ENCODE measurements at regions not wholly inside any gene's neighbourhood (a gene's known extent, or its start where the extent isn't known, plus 50 kb on each side); places are given as distances from the start of the nearest gene placed in this dataset.

DNA sequence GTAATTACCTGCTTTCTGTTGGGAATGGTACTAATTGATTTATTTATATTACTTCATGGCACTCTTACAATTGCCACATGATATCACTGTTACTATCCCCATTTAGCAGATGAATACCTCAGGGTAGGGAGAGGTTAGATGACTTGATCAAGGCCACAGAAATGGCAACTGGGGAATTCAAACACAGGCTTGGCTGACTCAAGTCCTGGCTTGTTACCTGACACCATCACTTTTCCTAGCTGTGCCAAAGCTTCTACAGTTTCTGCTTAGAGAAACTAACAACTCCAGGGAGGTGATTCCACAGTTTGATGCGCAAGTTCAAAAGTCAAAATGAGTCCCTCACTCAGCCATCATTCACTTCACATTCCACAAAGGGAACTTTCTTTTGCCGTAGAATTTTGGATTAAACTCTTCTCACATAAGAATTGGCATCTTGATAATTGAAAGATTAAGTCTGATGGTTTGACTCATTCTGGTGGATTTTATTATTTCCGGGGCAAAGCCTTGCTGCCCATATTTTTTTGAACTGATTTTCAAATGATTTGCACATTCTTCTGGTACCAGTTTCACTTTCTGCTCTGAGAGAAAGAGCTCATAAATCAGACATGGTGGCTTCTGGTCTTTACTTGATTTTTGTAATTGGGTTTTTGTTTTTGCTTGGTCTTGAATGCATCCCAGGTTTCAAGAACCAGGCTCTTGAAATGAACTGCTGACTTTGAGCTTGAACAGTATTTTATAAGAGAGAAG is 656.8 kb downstream of the BCL11A start:
- Mint-ChIP-seq H3K4me1 (peaks cover 4% of the 10 kb centered on the region), H3K4me3 (no peak overlapping the region), H3K36me3 (ENCODE audit: low read depth) (no peaks in the 10 kb centered on the region), H3K27me3 (ENCODE audit: low read depth) (peaks cover 3% of the 10 kb centered on the region), H3K9me3 (no peaks in the 10 kb centered on the region), H3K27ac (no peak overlapping the region)
- TF ChIP-seq, protein P1, sequence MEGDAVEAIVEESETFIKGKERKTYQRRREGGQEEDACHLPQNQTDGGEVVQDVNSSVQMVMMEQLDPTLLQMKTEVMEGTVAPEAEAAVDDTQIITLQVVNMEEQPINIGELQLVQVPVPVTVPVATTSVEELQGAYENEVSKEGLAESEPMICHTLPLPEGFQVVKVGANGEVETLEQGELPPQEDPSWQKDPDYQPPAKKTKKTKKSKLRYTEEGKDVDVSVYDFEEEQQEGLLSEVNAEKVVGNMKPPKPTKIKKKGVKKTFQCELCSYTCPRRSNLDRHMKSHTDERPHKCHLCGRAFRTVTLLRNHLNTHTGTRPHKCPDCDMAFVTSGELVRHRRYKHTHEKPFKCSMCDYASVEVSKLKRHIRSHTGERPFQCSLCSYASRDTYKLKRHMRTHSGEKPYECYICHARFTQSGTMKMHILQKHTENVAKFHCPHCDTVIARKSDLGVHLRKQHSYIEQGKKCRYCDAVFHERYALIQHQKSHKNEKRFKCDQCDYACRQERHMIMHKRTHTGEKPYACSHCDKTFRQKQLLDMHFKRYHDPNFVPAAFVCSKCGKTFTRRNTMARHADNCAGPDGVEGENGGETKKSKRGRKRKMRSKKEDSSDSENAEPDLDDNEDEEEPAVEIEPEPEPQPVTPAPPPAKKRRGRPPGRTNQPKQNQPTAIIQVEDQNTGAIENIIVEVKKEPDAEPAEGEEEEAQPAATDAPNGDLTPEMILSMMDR (IDR thresholded peaks at IDR 0.05; ENCODE audit: unreplicated experiment in 3 of 3), result no peak

DNA sequence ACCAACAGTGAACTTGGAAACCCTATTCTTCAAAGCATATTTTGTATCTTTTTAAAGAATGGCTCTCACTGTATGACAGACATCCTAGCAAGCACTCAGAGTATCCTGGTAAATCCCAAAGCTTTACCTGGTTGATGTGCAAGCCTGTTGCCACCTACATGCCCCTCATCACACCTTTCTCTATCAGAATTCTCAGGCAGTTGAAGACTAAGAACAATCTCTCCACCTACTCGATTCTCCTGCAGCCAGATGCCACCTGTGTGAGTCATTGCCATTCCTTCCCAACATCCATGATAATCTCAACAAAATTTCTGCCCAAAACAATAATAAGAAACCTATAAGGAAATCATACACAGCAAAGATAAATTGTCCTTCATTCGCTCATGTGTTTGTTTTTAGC is 659.8 kb downstream of the BCL11A start:
- Mint-ChIP-seq H3K27ac (no peak overlapping the region), H3K4me1 (peaks cover 4% of the 10 kb centered on the region), H3K9me3 (no peaks in the 10 kb centered on the region), H3K36me3 (ENCODE audit: low read depth) (no peaks in the 10 kb centered on the region), H3K27me3 (ENCODE audit: low read depth) (no peaks in the 10 kb centered on the region), H3K4me3 (no peak overlapping the region)
- TF ChIP-seq, protein P1 (IDR thresholded peaks at IDR 0.05; ENCODE audit: unreplicated experiment in 3 of 3), result no peak

DNA sequence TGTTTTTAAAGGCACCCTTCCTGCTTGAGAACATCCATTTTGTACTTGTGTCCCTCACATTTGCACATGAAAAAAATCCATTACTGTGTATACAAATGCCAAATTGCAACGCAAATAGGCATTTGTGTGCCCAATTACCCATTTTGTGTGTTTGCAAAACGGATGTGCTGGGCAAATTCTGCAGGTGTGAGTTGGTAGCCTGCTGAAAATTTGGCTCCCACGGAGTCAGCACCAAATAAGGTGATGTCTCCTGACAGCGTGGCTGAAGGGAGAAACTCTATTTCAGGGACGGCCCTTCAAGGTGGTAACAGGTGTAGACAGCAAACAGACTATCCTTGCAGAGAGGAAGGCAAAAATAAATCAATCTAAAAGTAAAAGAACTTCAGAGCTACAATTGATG is 661.1 kb downstream of the BCL11A start:
- Mint-ChIP-seq H3K9me3 (no peaks in the 10 kb centered on the region), H3K4me3 (no peak overlapping the region), H3K4me1 (no peaks in the 10 kb centered on the region), H3K27me3 (ENCODE audit: low read depth) (no peaks in the 10 kb centered on the region), H3K27ac (no peak overlapping the region), H3K36me3 (ENCODE audit: low read depth) (no peaks in the 10 kb centered on the region)
- TF ChIP-seq, protein P1 (IDR thresholded peaks at IDR 0.05; ENCODE audit: unreplicated experiment in 3 of 3), result no peak

DNA sequence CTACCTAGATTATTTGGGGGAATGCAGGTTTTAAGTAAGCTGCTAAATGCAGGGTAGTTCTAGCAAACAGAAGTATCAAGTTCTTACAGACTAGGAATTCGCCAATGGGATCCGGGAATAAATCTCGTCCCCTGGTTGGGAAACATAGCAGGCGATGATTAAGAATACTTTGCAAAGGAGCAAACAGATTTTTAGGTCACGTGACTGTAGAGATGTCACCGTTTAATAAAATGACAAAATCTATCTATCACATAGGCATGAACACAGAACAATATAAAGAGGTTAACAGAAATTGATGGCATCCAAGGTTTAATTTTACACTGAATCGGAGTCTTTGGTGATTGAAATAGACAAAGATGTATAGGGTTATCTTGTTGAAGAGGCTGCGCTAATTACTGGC is 664.1 kb downstream of the BCL11A start:
- Mint-ChIP-seq H3K4me1 (peaks cover 13% of the 10 kb centered on the region), H3K9me3 (no peaks in the 10 kb centered on the region)

DNA sequence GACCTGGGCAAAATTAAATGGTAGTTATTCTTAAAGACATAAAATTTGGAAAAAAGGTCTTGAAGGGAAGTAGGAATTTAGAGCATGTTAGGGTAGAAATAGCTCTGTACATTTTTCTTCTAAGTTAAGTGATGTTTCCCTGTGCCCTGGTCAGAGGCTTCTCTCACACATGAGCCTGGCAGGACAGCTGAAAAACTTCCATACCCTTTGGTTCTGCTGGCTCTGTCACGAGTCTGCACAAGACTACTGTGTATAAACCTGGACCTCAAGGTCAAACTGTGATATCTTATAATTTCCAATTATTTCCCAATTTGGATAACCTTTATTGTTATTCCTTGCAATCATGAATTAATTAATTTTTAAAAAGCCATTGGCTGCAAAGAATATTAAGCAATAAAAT is 664.7 kb downstream of the BCL11A start:
- Mint-ChIP-seq H3K4me3 (no peak overlapping the region), H3K9me3 (no peaks in the 10 kb centered on the region), H3K36me3 (ENCODE audit: low read depth) (no peaks in the 10 kb centered on the region), H3K27me3 (ENCODE audit: low read depth) (no peaks in the 10 kb centered on the region), H3K4me1 (peaks cover 13% of the 10 kb centered on the region), H3K27ac (no peak overlapping the region)
- TF ChIP-seq, protein P1 (IDR thresholded peaks at IDR 0.05; ENCODE audit: unreplicated experiment in 3 of 3), result no peak

More for the DNA sequence above, 664.1 kb downstream of the BCL11A start:
- H3K36me3 Mint-ChIP-seq (ENCODE audit: low read depth), result no peaks in the 10 kb centered on the region
- H3K27ac Mint-ChIP-seq, result no peak overlapping the region
- TF ChIP-seq, protein P1 (IDR thresholded peaks at IDR 0.05; ENCODE audit: unreplicated experiment in 3 of 3), result no peak
- no peaks in the 10 kb centered on the region for H3K27me3 Mint-ChIP-seq (ENCODE audit: low read depth)
- H3K4me3 Mint-ChIP-seq, result no peak overlapping the region

DNA sequence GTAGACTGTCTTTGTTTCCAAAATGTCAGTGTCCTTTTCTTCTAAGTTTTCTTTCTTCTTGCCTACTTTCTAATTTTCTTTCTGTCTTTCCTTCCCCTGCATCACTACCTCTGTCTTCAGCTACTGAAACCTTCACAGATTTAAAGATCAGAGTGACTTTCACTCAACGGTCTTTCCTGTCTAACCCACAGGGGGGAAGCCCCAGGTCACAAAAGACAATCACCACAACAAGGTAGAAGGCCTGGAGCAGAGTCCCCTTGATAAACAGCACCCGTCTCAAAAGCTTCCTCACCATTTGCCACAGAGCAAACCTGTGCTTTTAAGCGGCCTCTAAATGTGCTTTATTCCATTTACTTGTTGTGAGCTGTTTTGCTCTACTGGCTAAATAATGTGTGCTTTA is 665.4 kb downstream of the BCL11A start:
- no peak overlapping the region for H3K4me3 Mint-ChIP-seq
- H3K27me3 Mint-ChIP-seq (ENCODE audit: low read depth), result no peaks in the 10 kb centered on the region
- no peak overlapping the region for H3K27ac Mint-ChIP-seq
- H3K36me3 Mint-ChIP-seq (ENCODE audit: low read depth), result no peaks in the 10 kb centered on the region
- TF ChIP-seq, protein P1 (IDR thresholded peaks at IDR 0.05; ENCODE audit: unreplicated experiment in 3 of 3), result no peak
- peaks cover 13% of the 10 kb centered on the region for H3K4me1 Mint-ChIP-seq
- no peaks in the 10 kb centered on the region for H3K9me3 Mint-ChIP-seq

Data from nephron (organoid).